ENCODE measurements at regions not wholly inside any gene's neighbourhood (a gene's known extent, or its start where the extent isn't known, plus 50 kb on each side); places are given as distances from the start of the nearest gene placed in this dataset.

GRCh38 chr9:73916016-73916673 is 581.0 kb upstream of the RORB start:
- H3K4me3 ChIP-seq = no peak overlapping the region
- intact Hi-C loops (cut with DNase I) = no loop called here
- no peaks in the 10 kb centered on the region for H3K36me3 ChIP-seq
- H3K9ac ChIP-seq (ENCODE audit: low read depth in 2 of 2, low read length in 2 of 2) = no peak overlapping the region
- H3K4me1 ChIP-seq = no peaks in the 10 kb centered on the region
- no peak for TF ChIP-seq CTCF (IDR thresholded peaks at IDR 0.05)
- H3K27me3 ChIP-seq = no peaks in the 10 kb centered on the region
- no peak for DNase-seq
- H3K9me3 ChIP-seq = no peaks in the 10 kb centered on the region
- no peak overlapping the region for H3K27ac ChIP-seq

GRCh38 chr9:73919712-73920111 is 577.4 kb upstream of the RORB start:
- no peak overlapping the region for H3K9ac ChIP-seq (ENCODE audit: low read depth in 2 of 2, low read length in 2 of 2)
- H3K36me3 ChIP-seq = no peaks in the 10 kb centered on the region
- no peaks in the 10 kb centered on the region for H3K9me3 ChIP-seq
- no peaks in the 10 kb centered on the region for H3K4me1 ChIP-seq
- H3K27me3 ChIP-seq = no peaks in the 10 kb centered on the region
- no peak overlapping the region for H3K4me3 ChIP-seq
- intact Hi-C loops (cut with DNase I) = no loop called here
- no peak for DNase-seq
- no peak for TF ChIP-seq CTCF (IDR thresholded peaks at IDR 0.05)
- H3K27ac ChIP-seq = no peak overlapping the region

GRCh38 chr9:73923796-73924195 is 573.3 kb upstream of the RORB start:
- H3K27me3 ChIP-seq = no peaks in the 10 kb centered on the region
- H3K27ac ChIP-seq = no peak overlapping the region
- no peaks in the 10 kb centered on the region for H3K9me3 ChIP-seq
- no peaks in the 10 kb centered on the region for H3K4me1 ChIP-seq
- intact Hi-C loops (cut with DNase I) = no loop called here
- no peak overlapping the region for H3K9ac ChIP-seq (ENCODE audit: low read depth in 2 of 2, low read length in 2 of 2)
- no peaks in the 10 kb centered on the region for H3K36me3 ChIP-seq
- no peak for DNase-seq
- no peak for TF ChIP-seq CTCF (IDR thresholded peaks at IDR 0.05)
- H3K4me3 ChIP-seq = no peak overlapping the region

DNA sequence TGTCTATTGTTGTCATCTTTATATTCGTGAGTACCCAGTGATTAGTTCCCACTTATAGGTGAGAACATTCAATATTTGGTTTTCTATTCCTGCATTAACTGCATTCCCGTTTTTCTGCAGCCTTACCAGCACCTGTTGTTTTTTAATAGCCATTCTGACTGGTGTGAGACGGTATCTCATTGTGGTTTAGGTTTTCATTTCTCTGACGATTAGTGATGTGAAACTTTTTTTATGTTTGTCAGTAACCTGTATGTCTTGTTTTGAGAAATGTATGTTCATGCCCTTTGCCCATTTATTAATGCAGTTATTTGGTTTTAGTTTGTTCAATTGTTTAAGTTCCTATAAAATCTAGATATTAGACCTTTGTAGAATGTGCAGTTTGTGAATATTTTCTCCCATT is 546.0 kb upstream of the RORB start:
- DNase-seq = no peak
- no peaks in the 10 kb centered on the region for H3K36me3 ChIP-seq
- H3K9me3 ChIP-seq = no peaks in the 10 kb centered on the region
- TF ChIP-seq CTCF (IDR thresholded peaks at IDR 0.05) = no peak
- H3K27ac ChIP-seq = no peak overlapping the region
- intact Hi-C loops (cut with DNase I) = no loop called here
- H3K9ac ChIP-seq (ENCODE audit: low read depth in 2 of 2, low read length in 2 of 2) = no peak overlapping the region
- no peak overlapping the region for H3K4me3 ChIP-seq
- H3K4me1 ChIP-seq = no peaks in the 10 kb centered on the region
- H3K27me3 ChIP-seq = no peaks in the 10 kb centered on the region

DNA sequence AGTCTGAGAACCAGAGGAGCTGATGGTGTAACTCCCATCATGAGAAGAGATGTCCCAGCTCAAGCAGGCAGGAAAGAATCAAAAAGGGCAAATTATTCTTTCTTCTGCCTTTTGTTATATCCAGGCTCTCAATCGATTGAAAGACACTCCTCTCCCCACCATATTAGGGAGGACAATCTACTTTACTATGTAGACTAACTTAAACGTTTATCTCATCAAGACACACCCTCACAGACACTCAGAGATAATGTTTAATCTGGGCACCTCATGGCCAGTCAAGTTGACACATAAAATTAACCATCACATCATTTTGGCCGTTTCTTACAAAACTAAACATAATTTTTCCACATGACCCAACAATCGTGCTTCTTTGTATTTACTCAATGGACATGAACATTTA is 534.3 kb upstream of the RORB start:
- no peak for DNase-seq
- Histone ChIP-seq H3K9ac (ENCODE audit: low read depth in 2 of 2, low read length in 2 of 2) (no peak overlapping the region), H3K9me3 (no peaks in the 10 kb centered on the region), H3K4me1 (no peaks in the 10 kb centered on the region), H3K36me3 (no peaks in the 10 kb centered on the region), H3K4me3 (no peak overlapping the region), H3K27me3 (no peaks in the 10 kb centered on the region), H3K27ac (no peak overlapping the region)
- intact Hi-C loops (cut with DNase I) = no loop called here
- TF ChIP-seq CTCF (IDR thresholded peaks at IDR 0.05) = no peak

Data from colonic mucosa (tissue), 4 donors.